IPS-18a (cell line): ENCODE measurements at regions not wholly inside any gene's neighbourhood (a gene's known extent, or its start where the extent isn't known, plus 50 kb on each side); places are given as distances from the start of the nearest gene placed in this dataset.

ENCODE experiments used
- H3K27ac ChIP-seq: one replicate; pipeline ENCODE4 v1.5.1; 2013; ENCODE audit warnings: low read length
- H3K27me3 ChIP-seq: one replicate; pipeline ENCODE4 v1.6.1; 2013; ENCODE audit warnings: mild to moderate bottlenecking, low read length; ENCODE audit not compliant: control insufficient read depth, insufficient read depth
- H3K36me3 ChIP-seq: one replicate; pipeline ENCODE4 v1.6.1; 2013; ENCODE audit warnings: low read depth, low read length; ENCODE audit not compliant: control insufficient read depth
- H3K4me1 ChIP-seq: one replicate; pipeline ENCODE4 v1.6.1; 2013; ENCODE audit warnings: low read depth, low read length; ENCODE audit not compliant: control insufficient read depth
- H3K4me3 ChIP-seq: one replicate; pipeline ENCODE4 v1.5.1; 2013; ENCODE audit warnings: low read length
- H3K9ac ChIP-seq: one replicate; pipeline ENCODE4 v1.6.1; 2013; ENCODE audit warnings: mild to moderate bottlenecking, low read length, moderate library complexity
- H3K9me3 ChIP-seq: one replicate; pipeline ENCODE4 v1.6.1; 2013; ENCODE audit warnings: low read depth, low read length; ENCODE audit not compliant: control insufficient read depth

- Histone ChIP-seq H3K27me3 (no peaks in the 10 kb centered on the region), H3K4me3 (no peak overlapping the region), H3K9me3 (no peaks in the 10 kb centered on the region), H3K4me1 (peaks cover 9% of the 10 kb centered on the region), H3K9ac (no peak overlapping the region), H3K36me3 (no peaks in the 10 kb centered on the region), H3K27ac (no peak overlapping the region)
Observed at GRCh38 chr6:122063076-122063475, 336.4 kb upstream of the HSF2 start.

- Histone ChIP-seq H3K27me3 (no peaks in the 10 kb centered on the region), H3K27ac (no peak overlapping the region), H3K9me3 (no peaks in the 10 kb centered on the region), H3K4me3 (no peak overlapping the region), H3K9ac (no peak overlapping the region), H3K36me3 (no peaks in the 10 kb centered on the region), H3K4me1 (peaks cover 9% of the 10 kb centered on the region)
Observed at GRCh38 chr6:122063761-122064160, 335.7 kb upstream of the HSF2 start.

GRCh38 chr6:122066200-122066599 lies 333.3 kb upstream of the HSF2 start:
- Histone ChIP-seq H3K27me3 (no peaks in the 10 kb centered on the region), H3K9ac (no peak overlapping the region), H3K4me1 (peaks cover 9% of the 10 kb centered on the region), H3K36me3 (no peaks in the 10 kb centered on the region), H3K27ac (no peak overlapping the region), H3K4me3 (no peak overlapping the region), H3K9me3 (no peaks in the 10 kb centered on the region)

GRCh38 chr6:122068291-122068769 lies 331.1 kb upstream of the HSF2 start:
- no peak overlapping the region for H3K27ac ChIP-seq
- no peaks in the 10 kb centered on the region for H3K36me3 ChIP-seq
- H3K4me3 ChIP-seq = no peak overlapping the region
- H3K27me3 ChIP-seq = no peaks in the 10 kb centered on the region
- H3K9ac ChIP-seq = no peak overlapping the region
- H3K9me3 ChIP-seq = no peaks in the 10 kb centered on the region
- peaks cover under 1% of the 10 kb centered on the region for H3K4me1 ChIP-seq

- Histone ChIP-seq H3K9me3 (no peaks in the 10 kb centered on the region), H3K27me3 (no peaks in the 10 kb centered on the region), H3K4me3 (no peak overlapping the region), H3K9ac (no peak overlapping the region), H3K36me3 (no peaks in the 10 kb centered on the region), H3K27ac (no peak overlapping the region), H3K4me1 (no peaks in the 10 kb centered on the region)
Observed at GRCh38 chr6:122069932-122070331, 329.5 kb upstream of the HSF2 start.

GRCh38 chr6:122072014-122072647 lies 327.3 kb upstream of the HSF2 start:
- Histone ChIP-seq H3K4me3 (no peak overlapping the region), H3K9ac (no peak overlapping the region), H3K36me3 (no peaks in the 10 kb centered on the region), H3K4me1 (peaks cover 5% of the 10 kb centered on the region), H3K9me3 (no peaks in the 10 kb centered on the region), H3K27me3 (no peaks in the 10 kb centered on the region), H3K27ac (no peak overlapping the region)

GRCh38 chr6:122075084-122075838 lies 324.2 kb upstream of the HSF2 start:
- no peaks in the 10 kb centered on the region for H3K27me3 ChIP-seq
- H3K4me3 ChIP-seq = no peak overlapping the region
- H3K27ac ChIP-seq = no peak overlapping the region
- H3K9ac ChIP-seq = no peak overlapping the region
- H3K9me3 ChIP-seq = no peaks in the 10 kb centered on the region
- no peaks in the 10 kb centered on the region for H3K36me3 ChIP-seq
- H3K4me1 ChIP-seq = peaks cover 5% of the 10 kb centered on the region

GRCh38 chr6:122075917-122076316 lies 323.5 kb upstream of the HSF2 start:
- H3K27ac ChIP-seq = no peak overlapping the region
- H3K27me3 ChIP-seq = no peaks in the 10 kb centered on the region
- H3K9ac ChIP-seq = no peak overlapping the region
- H3K9me3 ChIP-seq = no peaks in the 10 kb centered on the region
- H3K4me1 ChIP-seq = peaks cover 5% of the 10 kb centered on the region
- no peak overlapping the region for H3K4me3 ChIP-seq
- H3K36me3 ChIP-seq = no peaks in the 10 kb centered on the region

- H3K9me3 ChIP-seq = no peaks in the 10 kb centered on the region
- no peak overlapping the region for H3K27ac ChIP-seq
- no peaks in the 10 kb centered on the region for H3K36me3 ChIP-seq
- no peak overlapping the region for H3K4me3 ChIP-seq
- H3K27me3 ChIP-seq = no peaks in the 10 kb centered on the region
- peaks cover 5% of the 10 kb centered on the region for H3K4me1 ChIP-seq
- H3K9ac ChIP-seq = no peak overlapping the region
Observed at GRCh38 chr6:122077603-122078002, 321.8 kb upstream of the HSF2 start.

GRCh38 chr6:122078481-122078880 lies 321.0 kb upstream of the HSF2 start:
- Histone ChIP-seq H3K27me3 (no peaks in the 10 kb centered on the region), H3K9me3 (no peaks in the 10 kb centered on the region), H3K4me1 (peaks cover 5% of the 10 kb centered on the region), H3K36me3 (no peaks in the 10 kb centered on the region), H3K9ac (no peak overlapping the region), H3K4me3 (no peak overlapping the region), H3K27ac (no peak overlapping the region)

- no peaks in the 10 kb centered on the region for H3K27me3 ChIP-seq
- no peaks in the 10 kb centered on the region for H3K36me3 ChIP-seq
- peaks cover 5% of the 10 kb centered on the region for H3K4me1 ChIP-seq
- H3K9ac ChIP-seq = no peak overlapping the region
- no peak overlapping the region for H3K4me3 ChIP-seq
- no peak overlapping the region for H3K27ac ChIP-seq
- H3K9me3 ChIP-seq = no peaks in the 10 kb centered on the region
Observed at GRCh38 chr6:122079916-122080315, 319.5 kb upstream of the HSF2 start.

- H3K4me1 ChIP-seq = no peaks in the 10 kb centered on the region
- no peaks in the 10 kb centered on the region for H3K9me3 ChIP-seq
- no peaks in the 10 kb centered on the region for H3K27me3 ChIP-seq
- H3K9ac ChIP-seq = no peak overlapping the region
- H3K36me3 ChIP-seq = no peaks in the 10 kb centered on the region
- no peak overlapping the region for H3K4me3 ChIP-seq
- no peak overlapping the region for H3K27ac ChIP-seq
Observed at GRCh38 chr6:122081921-122082320, 317.5 kb upstream of the HSF2 start.
